ENCODE measurements at regions not wholly inside any gene's neighbourhood (a gene's known extent, or its start where the extent isn't known, plus 50 kb on each side); places are given as distances from the start of the nearest gene placed in this dataset.

DNA sequence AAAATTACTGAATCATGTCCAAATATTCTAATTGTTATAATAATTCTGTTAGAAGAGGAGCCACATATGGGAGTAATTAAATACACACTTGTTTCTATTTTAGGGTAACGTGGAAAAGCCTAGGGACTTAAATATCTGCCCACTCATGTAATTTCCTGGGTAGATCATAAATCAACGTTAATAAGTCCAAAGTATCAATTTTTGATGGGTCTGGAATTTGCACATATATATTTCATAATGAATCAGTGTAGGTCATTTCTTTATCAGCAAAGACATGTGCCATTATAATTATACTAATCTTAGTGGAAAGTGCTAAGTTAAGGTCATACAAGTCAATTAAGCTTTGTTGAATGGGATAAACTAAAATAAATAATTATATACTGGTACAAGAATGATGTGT is 346.2 kb downstream of the ZBBX start:
- TF ChIP-seq TAF1 (IDR thresholded peaks at IDR 0.05; ENCODE audit: low read depth) (no peak), MXI1 (conservative IDR thresholded peaks at IDR 0.05; ENCODE audit: poor library complexity, severe bottlenecking) (no peak), EZH2 (IDR thresholded peaks at IDR 0.05; ENCODE audit: borderline replicate concordance, insufficient read depth, low read length, poor library complexity, severe bottlenecking) (no peak), RAD21 (conservative IDR thresholded peaks at IDR 0.05) (no peak), EP300 (conservative IDR thresholded peaks at IDR 0.05; ENCODE audit: poor library complexity, severe bottlenecking) (no peak)
- TF ChIP-seq, protein P1, sequence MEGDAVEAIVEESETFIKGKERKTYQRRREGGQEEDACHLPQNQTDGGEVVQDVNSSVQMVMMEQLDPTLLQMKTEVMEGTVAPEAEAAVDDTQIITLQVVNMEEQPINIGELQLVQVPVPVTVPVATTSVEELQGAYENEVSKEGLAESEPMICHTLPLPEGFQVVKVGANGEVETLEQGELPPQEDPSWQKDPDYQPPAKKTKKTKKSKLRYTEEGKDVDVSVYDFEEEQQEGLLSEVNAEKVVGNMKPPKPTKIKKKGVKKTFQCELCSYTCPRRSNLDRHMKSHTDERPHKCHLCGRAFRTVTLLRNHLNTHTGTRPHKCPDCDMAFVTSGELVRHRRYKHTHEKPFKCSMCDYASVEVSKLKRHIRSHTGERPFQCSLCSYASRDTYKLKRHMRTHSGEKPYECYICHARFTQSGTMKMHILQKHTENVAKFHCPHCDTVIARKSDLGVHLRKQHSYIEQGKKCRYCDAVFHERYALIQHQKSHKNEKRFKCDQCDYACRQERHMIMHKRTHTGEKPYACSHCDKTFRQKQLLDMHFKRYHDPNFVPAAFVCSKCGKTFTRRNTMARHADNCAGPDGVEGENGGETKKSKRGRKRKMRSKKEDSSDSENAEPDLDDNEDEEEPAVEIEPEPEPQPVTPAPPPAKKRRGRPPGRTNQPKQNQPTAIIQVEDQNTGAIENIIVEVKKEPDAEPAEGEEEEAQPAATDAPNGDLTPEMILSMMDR (IDR thresholded peaks at IDR 0.05; ENCODE audit: poor library complexity, severe bottlenecking) = no peak
- TF ChIP-seq, protein P2, sequence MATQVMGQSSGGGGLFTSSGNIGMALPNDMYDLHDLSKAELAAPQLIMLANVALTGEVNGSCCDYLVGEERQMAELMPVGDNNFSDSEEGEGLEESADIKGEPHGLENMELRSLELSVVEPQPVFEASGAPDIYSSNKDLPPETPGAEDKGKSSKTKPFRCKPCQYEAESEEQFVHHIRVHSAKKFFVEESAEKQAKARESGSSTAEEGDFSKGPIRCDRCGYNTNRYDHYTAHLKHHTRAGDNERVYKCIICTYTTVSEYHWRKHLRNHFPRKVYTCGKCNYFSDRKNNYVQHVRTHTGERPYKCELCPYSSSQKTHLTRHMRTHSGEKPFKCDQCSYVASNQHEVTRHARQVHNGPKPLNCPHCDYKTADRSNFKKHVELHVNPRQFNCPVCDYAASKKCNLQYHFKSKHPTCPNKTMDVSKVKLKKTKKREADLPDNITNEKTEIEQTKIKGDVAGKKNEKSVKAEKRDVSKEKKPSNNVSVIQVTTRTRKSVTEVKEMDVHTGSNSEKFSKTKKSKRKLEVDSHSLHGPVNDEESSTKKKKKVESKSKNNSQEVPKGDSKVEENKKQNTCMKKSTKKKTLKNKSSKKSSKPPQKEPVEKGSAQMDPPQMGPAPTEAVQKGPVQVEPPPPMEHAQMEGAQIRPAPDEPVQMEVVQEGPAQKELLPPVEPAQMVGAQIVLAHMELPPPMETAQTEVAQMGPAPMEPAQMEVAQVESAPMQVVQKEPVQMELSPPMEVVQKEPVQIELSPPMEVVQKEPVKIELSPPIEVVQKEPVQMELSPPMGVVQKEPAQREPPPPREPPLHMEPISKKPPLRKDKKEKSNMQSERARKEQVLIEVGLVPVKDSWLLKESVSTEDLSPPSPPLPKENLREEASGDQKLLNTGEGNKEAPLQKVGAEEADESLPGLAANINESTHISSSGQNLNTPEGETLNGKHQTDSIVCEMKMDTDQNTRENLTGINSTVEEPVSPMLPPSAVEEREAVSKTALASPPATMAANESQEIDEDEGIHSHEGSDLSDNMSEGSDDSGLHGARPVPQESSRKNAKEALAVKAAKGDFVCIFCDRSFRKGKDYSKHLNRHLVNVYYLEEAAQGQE (IDR thresholded peaks at IDR 0.05; ENCODE audit: borderline replicate concordance) = no peak

All from neural cell (in vitro differentiated cells).